OCI-LY3 (cell line): ENCODE measurements at regions not wholly inside any gene's neighbourhood (a gene's known extent, or its start where the extent isn't known, plus 50 kb on each side); places are given as distances from the start of the nearest gene placed in this dataset.

Experiments
- EZH2phosphoT487 ChIP-seq: fragments of 200-600 bp; shearing (Covaris generic); IDR thresholded peaks from 2 replicates; pipeline ENCODE4 v1.6.1; 2018; ENCODE audit warnings: antibody characterized with exemption, mixed run types, low read depth
- TF ChIP-seq, protein P1 (sequence below): fragments of 200-600, 300-600 bp; sonication (generic); IDR thresholded peaks from 2 replicates; pipeline ENCODE4 v1.5.1; 2014; ENCODE audit warnings: antibody characterized with exemption, low read length, low read depth

DNA sequence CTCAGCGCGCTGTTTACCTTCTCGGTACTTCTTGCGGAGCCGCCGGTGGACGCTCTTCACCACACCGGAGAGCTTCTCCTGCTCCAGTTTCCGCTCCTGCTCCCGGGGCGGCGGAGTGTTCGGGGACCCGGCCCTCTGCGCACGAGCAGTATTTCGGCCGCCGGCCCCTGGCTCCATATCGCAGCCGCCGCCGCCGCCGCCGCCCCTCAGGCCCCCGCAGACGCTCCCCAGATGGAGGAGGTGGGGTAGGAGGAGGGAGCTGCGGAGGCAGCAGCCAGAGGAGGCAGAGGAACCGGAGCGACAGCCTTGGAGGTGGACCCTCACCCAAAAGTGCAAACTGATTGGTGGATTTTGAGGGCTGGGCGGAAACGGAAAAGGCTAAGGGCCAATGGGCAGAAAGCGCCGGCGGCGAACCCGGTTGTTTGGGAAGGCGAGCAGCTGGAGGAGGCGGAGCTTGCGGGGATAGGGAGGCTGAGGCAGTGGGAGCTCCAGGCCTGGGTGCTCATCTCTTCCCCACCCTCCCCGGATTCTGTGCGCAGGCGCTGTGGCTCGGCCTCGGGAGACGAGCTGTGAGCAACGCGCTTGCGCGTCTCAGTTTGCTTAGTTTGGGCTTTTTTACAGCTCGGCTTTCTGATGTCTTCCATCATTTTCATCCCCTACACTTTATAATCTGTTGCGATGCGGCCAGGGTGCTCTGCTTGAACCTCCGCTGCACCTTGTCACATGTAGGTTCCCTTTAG lies 146.9 kb downstream of the GPR85 start:
- TF ChIP-seq, protein P1, sequence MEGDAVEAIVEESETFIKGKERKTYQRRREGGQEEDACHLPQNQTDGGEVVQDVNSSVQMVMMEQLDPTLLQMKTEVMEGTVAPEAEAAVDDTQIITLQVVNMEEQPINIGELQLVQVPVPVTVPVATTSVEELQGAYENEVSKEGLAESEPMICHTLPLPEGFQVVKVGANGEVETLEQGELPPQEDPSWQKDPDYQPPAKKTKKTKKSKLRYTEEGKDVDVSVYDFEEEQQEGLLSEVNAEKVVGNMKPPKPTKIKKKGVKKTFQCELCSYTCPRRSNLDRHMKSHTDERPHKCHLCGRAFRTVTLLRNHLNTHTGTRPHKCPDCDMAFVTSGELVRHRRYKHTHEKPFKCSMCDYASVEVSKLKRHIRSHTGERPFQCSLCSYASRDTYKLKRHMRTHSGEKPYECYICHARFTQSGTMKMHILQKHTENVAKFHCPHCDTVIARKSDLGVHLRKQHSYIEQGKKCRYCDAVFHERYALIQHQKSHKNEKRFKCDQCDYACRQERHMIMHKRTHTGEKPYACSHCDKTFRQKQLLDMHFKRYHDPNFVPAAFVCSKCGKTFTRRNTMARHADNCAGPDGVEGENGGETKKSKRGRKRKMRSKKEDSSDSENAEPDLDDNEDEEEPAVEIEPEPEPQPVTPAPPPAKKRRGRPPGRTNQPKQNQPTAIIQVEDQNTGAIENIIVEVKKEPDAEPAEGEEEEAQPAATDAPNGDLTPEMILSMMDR: no peak
- TF ChIP-seq EZH2phosphoT487: no peak
